ENCODE measurements at regions not wholly inside any gene's neighbourhood (a gene's known extent, or its start where the extent isn't known, plus 50 kb on each side); places are given as distances from the start of the nearest gene placed in this dataset.

DNA sequence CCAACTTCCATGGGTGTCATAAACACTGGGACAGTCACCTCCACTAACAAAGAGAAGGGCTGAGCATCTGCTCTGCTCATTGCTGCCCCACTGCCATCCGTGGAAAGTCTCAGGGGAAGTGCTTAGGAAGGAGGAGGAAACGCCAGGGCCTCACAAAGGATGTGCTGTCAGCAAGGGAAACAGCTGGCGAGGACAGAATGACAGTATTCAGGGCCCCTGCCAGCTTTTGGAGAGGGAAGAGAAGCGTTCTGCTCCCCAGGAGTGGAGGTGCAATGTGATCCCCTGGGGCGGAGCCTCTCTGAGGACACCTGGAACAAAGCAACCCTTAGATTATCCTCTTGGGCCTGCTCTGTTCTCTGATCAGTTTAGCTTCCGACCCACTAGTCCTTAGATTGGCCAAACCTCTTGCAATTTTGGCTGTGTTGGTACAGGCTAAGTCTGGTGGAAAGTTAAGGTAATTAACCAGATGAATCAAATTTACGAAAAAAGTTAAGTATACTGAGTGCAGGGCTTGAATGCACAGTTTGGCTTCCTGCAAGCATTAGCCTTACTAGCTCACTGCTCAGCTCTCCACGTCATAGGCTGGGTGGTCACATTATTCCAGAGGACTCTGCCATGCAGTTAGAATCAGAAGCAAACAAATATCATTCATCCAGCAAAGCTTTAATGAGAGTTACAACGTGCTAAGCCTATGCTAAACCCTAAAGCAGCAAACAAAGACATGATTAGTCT is 170.2 kb upstream of the NFIA start:
- 43% methylated on average over 7 of the region's 9 CpGs for WGBS (ENCODE audit: insufficient coverage)
- no peak overlapping the region for H3K27ac ChIP-seq (ENCODE audit: low read depth, low read length)
- peaks cover 9% of the 10 kb centered on the region for H3K4me1 ChIP-seq (ENCODE audit: control insufficient read depth, insufficient read depth, low read length)
- H3K27me3 ChIP-seq (ENCODE audit: control insufficient read depth, insufficient read depth, low read length), result no peaks in the 10 kb centered on the region
- peak in 2 of 6 donors; percentile 72 for DNase-seq (ENCODE audit: low read depth in 4 of 6, low spot score in 6 of 6)
- H3K9me3 ChIP-seq (ENCODE audit: control insufficient read depth, insufficient read depth, low read length), result no peaks in the 10 kb centered on the region
- H3K36me3 ChIP-seq (ENCODE audit: control insufficient read depth, insufficient read depth, low read length), result no peaks in the 10 kb centered on the region
- no peak overlapping the region for H3K4me3 ChIP-seq (ENCODE audit: low read depth, low read length)

DNA sequence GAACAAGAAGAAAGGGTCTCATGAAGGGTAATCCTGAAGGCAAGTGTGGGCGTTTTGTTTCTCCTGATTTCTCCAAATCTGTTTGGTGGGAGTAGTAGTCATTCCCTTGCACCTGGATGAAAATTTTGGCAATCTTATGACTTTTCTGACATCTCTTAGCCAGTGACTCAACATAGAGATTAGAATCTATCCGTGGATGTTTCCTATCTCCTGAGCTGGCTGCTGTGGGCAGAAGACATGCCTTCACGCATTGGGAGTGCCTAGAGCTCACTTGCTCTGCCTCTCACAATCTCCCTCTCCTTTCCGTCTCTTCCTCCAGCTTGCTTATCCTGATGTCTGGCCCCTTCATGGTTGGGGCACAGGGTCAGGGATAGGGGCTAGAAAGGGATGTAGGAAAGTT is 174.2 kb upstream of the NFIA start:
- no peak for DNase-seq (ENCODE audit: low read depth in 4 of 6, low spot score in 6 of 6)
- H3K4me3 ChIP-seq (ENCODE audit: low read depth, low read length), result no peak overlapping the region
- WGBS (ENCODE audit: insufficient coverage), result 93% methylated on average over 2 of the region's 4 CpGs

DNA sequence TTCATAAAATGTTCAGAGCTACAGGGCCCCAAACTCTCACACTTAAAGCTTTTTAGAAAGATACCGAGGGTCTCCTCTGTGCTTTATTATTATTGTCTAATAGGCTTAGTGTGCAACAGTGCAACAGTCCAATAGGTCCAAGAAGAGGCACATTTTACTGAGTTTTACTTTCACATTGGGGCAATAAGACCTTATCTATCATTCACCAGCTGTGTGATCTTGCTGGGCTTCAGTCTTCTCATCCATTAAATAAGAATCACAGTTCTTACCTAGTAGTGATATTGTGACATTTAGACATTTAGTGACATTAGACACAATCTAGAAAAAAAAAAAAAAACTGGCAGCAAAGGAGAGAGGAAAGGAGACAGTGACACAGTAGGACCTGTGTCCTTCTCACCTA is 175.8 kb upstream of the NFIA start:
- WGBS (ENCODE audit: insufficient coverage), result no CpG with 5 or more reads among the region's 1 CpG
- H3K27me3 ChIP-seq (ENCODE audit: control insufficient read depth, insufficient read depth, low read length), result no peaks in the 10 kb centered on the region
- H3K36me3 ChIP-seq (ENCODE audit: control insufficient read depth, insufficient read depth, low read length), result no peaks in the 10 kb centered on the region
- H3K9me3 ChIP-seq (ENCODE audit: control insufficient read depth, insufficient read depth, low read length), result no peaks in the 10 kb centered on the region
- DNase-seq (ENCODE audit: low read depth in 4 of 6, low spot score in 6 of 6), result no peak
- no peak overlapping the region for H3K4me3 ChIP-seq (ENCODE audit: low read depth, low read length)
- no peak overlapping the region for H3K27ac ChIP-seq (ENCODE audit: low read depth, low read length)
- peaks cover 18% of the 10 kb centered on the region for H3K4me1 ChIP-seq (ENCODE audit: control insufficient read depth, insufficient read depth, low read length)

More for the DNA sequence above, 174.2 kb upstream of the NFIA start:
- Histone ChIP-seq H3K9me3 (ENCODE audit: control insufficient read depth, insufficient read depth, low read length) (no peaks in the 10 kb centered on the region), H3K4me1 (ENCODE audit: control insufficient read depth, insufficient read depth, low read length) (peaks cover 25% of the 10 kb centered on the region), H3K27me3 (ENCODE audit: control insufficient read depth, insufficient read depth, low read length) (no peaks in the 10 kb centered on the region), H3K36me3 (ENCODE audit: control insufficient read depth, insufficient read depth, low read length) (no peaks in the 10 kb centered on the region), H3K27ac (ENCODE audit: low read depth, low read length) (no peak overlapping the region)

DNA sequence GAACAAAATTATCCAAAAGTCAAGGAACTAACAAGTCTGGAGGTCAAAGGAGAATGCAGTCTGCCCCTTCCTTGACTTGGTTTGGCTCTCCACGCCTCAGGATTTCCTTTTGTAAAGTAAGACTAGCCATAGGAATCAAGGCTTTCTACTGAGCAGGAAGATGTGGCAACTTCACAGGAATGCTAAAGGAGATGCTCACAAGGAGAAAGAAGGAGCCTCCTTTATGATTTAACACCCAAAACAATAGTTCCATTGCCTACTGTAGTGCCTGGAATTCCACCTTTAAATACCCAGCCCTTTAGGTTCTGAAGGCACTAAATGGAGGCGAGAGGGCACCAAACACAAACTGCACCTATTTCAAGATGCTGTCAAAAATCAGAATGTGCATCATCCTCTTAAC is 176.3 kb upstream of the NFIA start:
- no peak overlapping the region for H3K4me3 ChIP-seq (ENCODE audit: low read depth, low read length)
- WGBS (ENCODE audit: insufficient coverage), result 80% methylated on average over 1 of the region's 2 CpGs
- DNase-seq (ENCODE audit: low read depth in 4 of 6, low spot score in 6 of 6), result no peak
- no peaks in the 10 kb centered on the region for H3K36me3 ChIP-seq (ENCODE audit: control insufficient read depth, insufficient read depth, low read length)
- peaks cover 16% of the 10 kb centered on the region for H3K4me1 ChIP-seq (ENCODE audit: control insufficient read depth, insufficient read depth, low read length)
- no peak overlapping the region for H3K27ac ChIP-seq (ENCODE audit: low read depth, low read length)
- no peaks in the 10 kb centered on the region for H3K9me3 ChIP-seq (ENCODE audit: control insufficient read depth, insufficient read depth, low read length)
- no peaks in the 10 kb centered on the region for H3K27me3 ChIP-seq (ENCODE audit: control insufficient read depth, insufficient read depth, low read length)

DNA sequence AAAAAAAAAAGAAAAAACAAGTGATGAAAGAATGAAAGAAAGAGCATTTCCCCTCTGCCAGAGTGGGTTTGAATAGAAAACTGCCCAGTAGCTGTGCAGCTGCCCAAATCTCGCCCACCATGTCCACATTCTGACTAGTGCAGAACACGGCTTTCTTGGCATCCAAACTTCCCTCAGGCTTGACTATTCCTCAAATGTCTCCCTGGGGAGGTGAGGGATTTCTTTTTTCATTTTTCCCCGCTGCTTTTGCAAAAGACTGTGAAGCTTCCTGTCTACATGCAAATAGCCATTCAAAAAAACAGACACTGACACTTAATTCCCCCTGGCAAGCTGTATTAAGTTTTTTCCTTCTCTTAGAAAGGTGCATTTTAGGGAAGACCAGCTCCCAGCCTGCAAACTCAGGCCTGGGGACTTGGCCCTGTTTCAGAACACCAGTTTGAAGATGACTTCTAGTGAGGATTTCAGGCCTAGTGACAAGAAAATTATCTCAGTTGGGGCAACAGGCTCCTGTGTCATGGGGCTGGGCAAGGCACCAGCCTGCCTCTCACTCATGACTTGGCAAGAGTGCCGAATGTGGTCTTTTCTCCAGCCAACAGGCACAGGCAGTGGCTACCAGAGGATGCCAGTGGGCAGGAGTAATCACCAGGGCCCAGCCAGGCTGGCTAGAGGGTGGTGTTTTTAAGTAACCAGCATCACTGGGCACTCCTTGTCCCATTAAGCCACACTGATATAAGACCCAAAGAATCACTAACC is 178.1 kb upstream of the NFIA start:
- Histone ChIP-seq H3K4me3 (ENCODE audit: low read depth, low read length) (no peak overlapping the region), H3K36me3 (ENCODE audit: control insufficient read depth, insufficient read depth, low read length) (no peaks in the 10 kb centered on the region), H3K27ac (ENCODE audit: low read depth, low read length) (peak overlapping the region; percentile 92), H3K4me1 (ENCODE audit: control insufficient read depth, insufficient read depth, low read length) (peaks cover 16% of the 10 kb centered on the region), H3K27me3 (ENCODE audit: control insufficient read depth, insufficient read depth, low read length) (no peaks in the 10 kb centered on the region), H3K9me3 (ENCODE audit: control insufficient read depth, insufficient read depth, low read length) (no peaks in the 10 kb centered on the region)
- WGBS (ENCODE audit: insufficient coverage), result no CpG with 5 or more reads among the region's 4 CpGs
- peak in 4 of 6 donors; percentile 57 to 91 (median 74) for DNase-seq (ENCODE audit: low read depth in 4 of 6, low spot score in 6 of 6)

DNA sequence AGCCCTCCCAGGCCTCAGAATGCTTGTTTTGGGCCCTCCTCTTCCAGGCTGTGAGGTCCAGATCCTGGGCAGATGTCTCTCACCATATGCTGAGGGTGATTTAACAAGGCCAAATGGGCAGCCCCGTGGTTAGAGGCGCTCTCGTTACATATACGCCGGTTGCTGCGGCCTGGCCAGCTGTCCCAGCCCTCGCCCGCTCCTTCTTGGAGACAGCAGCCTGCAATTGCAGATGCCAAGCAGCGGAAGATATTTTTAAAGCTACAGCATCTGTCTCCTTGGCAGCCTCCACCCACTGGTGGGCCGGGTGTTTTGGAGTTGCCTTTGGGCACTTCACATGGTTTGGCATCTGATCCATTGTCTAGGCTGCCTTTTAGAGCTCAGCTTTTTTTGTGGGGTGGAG is 178.8 kb upstream of the NFIA start:
- WGBS (ENCODE audit: insufficient coverage), result 16% methylated on average over 10 of the region's 10 CpGs
- Histone ChIP-seq H3K27me3 (ENCODE audit: control insufficient read depth, insufficient read depth, low read length) (no peaks in the 10 kb centered on the region), H3K9me3 (ENCODE audit: control insufficient read depth, insufficient read depth, low read length) (no peaks in the 10 kb centered on the region), H3K4me3 (ENCODE audit: low read depth, low read length) (no peak overlapping the region), H3K27ac (ENCODE audit: low read depth, low read length) (peak overlapping the region; percentile 92), H3K4me1 (ENCODE audit: control insufficient read depth, insufficient read depth, low read length) (peaks cover 16% of the 10 kb centered on the region), H3K36me3 (ENCODE audit: control insufficient read depth, insufficient read depth, low read length) (no peaks in the 10 kb centered on the region)
- peak in 4 of 6 donors; percentile 61 to 94 (median 77) for DNase-seq (ENCODE audit: low read depth in 4 of 6, low spot score in 6 of 6)

DNA sequence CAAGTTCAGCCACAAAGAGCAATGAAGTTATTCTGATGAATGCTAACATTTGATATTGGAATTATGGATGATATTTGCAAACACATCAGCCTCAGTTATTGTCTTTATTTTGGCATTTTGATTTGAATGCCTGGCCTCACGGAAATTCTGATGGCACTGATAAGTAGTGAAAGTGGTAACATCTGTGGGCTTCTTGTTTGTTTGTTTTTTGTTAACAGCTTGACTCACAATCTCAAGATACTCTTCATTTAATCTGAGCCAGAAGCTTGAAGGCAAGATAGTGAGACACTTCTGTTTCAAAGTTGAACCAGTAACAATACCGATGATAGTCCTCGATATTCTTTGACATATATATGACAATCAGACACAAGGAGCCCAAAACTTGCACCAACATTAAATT is 182.9 kb upstream of the NFIA start:
- Histone ChIP-seq H3K9me3 (ENCODE audit: control insufficient read depth, insufficient read depth, low read length) (no peaks in the 10 kb centered on the region), H3K4me3 (ENCODE audit: low read depth, low read length) (no peak overlapping the region), H3K27ac (ENCODE audit: low read depth, low read length) (no peak overlapping the region), H3K36me3 (ENCODE audit: control insufficient read depth, insufficient read depth, low read length) (no peaks in the 10 kb centered on the region), H3K4me1 (ENCODE audit: control insufficient read depth, insufficient read depth, low read length) (peaks cover 17% of the 10 kb centered on the region), H3K27me3 (ENCODE audit: control insufficient read depth, insufficient read depth, low read length) (no peaks in the 10 kb centered on the region)
- DNase-seq (ENCODE audit: low read depth in 4 of 6, low spot score in 6 of 6), result no peak
- no CpG with 5 or more reads among the region's 3 CpGs for WGBS (ENCODE audit: insufficient coverage)

DNA sequence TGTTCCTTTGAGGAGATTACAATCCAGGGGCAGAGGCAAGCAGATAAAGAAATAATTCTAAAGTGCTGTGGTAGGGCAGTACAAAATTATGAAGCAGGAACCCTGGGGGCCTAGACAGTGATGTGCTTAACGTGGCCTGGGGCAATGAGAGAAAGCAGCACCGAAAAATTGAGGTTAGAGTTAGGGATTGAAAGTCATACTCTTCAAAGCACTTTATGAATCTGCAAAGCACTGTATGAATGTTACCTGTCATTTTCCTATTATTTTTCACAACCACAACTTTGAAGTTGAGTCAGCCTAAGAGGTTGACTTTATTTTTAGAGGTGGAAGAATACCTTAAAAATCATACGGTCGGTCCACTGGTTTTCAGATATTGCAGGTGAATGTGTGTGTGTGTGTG is 183.4 kb upstream of the NFIA start:
- Histone ChIP-seq H3K27ac (ENCODE audit: low read depth, low read length) (no peak overlapping the region), H3K9me3 (ENCODE audit: control insufficient read depth, insufficient read depth, low read length) (no peaks in the 10 kb centered on the region), H3K36me3 (ENCODE audit: control insufficient read depth, insufficient read depth, low read length) (no peaks in the 10 kb centered on the region), H3K27me3 (ENCODE audit: control insufficient read depth, insufficient read depth, low read length) (no peaks in the 10 kb centered on the region), H3K4me1 (ENCODE audit: control insufficient read depth, insufficient read depth, low read length) (peaks cover 17% of the 10 kb centered on the region), H3K4me3 (ENCODE audit: low read depth, low read length) (no peak overlapping the region)
- WGBS (ENCODE audit: insufficient coverage), result 100% methylated on average over 1 of the region's 4 CpGs
- DNase-seq (ENCODE audit: low read depth in 4 of 6, low spot score in 6 of 6), result no peak

DNA sequence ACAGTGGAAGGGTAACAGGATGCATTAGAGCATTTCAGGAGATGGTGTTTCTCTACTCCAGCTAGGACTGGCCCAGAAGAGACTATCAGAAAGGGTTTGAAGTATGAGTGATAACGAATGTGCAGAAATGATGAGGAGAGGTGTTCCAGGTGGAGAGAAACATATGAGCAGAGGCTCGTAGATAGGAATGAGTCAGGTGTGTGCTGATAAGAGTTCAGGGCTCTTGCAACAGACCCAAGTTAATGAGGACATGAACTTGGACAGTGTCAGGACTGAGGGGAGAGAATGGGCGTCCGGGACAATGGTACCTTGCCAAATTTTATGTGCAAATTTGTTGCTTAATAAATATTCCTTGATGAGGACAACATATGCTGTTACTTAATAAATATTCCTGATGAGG is 183.9 kb upstream of the NFIA start:
- peaks cover 12% of the 10 kb centered on the region for H3K4me1 ChIP-seq (ENCODE audit: control insufficient read depth, insufficient read depth, low read length)
- H3K9me3 ChIP-seq (ENCODE audit: control insufficient read depth, insufficient read depth, low read length), result no peaks in the 10 kb centered on the region
- H3K36me3 ChIP-seq (ENCODE audit: control insufficient read depth, insufficient read depth, low read length), result no peaks in the 10 kb centered on the region
- no peaks in the 10 kb centered on the region for H3K27me3 ChIP-seq (ENCODE audit: control insufficient read depth, insufficient read depth, low read length)
- H3K4me3 ChIP-seq (ENCODE audit: low read depth, low read length), result no peak overlapping the region
- no peak overlapping the region for H3K27ac ChIP-seq (ENCODE audit: low read depth, low read length)
- whole genome bisulfite sequencing (ENCODE audit: insufficient coverage), result 89% methylated on average over 2 of the region's 4 CpGs
- DNase-seq (ENCODE audit: low read depth in 4 of 6, low spot score in 6 of 6), result no peak

All from spinal cord (tissue), 9 donors.